PC-9 (cell line): ENCODE measurements at regions not wholly inside any gene's neighbourhood (a gene's known extent, or its start where the extent isn't known, plus 50 kb on each side); places are given as distances from the start of the nearest gene placed in this dataset.

Experiments
- BruUV-seq: library from RNA; stranded (reverse); fragments of 400-500 nt; replicated peaks from 2 replicates; lab custom pipeline; 2021; lab: Mats Ljungman, UMichigan
- CTCF ChIA-PET: fragments of 300-600 bp; sonication (Branson Sonifier 250); formaldehyde crosslinking; loops from one replicate; lab custom pipeline; 2022; ENCODE audit warnings: antibody characterized with exemption; lab: Charles Lee
- POLR2A ChIA-PET: fragments of 300-600 bp; sonication (Branson Sonifier 250); formaldehyde crosslinking; loops from one replicate; lab custom pipeline; 2022; ENCODE audit warnings: antibody characterized with exemption; ENCODE audit not compliant: unreplicated experiment; lab: Charles Lee
- DNase-seq, 2 experiments: peaks; one replicate each; pipeline versions ENCODE4 v3.0.0 to v3.0.0-alpha.2; 2015 to 2022; ENCODE audit warnings: mixed read lengths in 1 of 2
- H2AFZ ChIP-seq: fragments of 200-600 bp; sonication (generic); 2 replicates; pipeline ENCODE4 v1.8.1; 2017; ENCODE audit warnings: antibody characterized with exemption
- H3F3A ChIP-seq: fragments of 200-600 bp; sonication (generic); 2 replicates; pipeline ENCODE4 v1.8.1; 2017; ENCODE audit warnings: antibody characterized with exemption, mild to moderate bottlenecking, low read depth; ENCODE audit not compliant: insufficient read depth
- H3K27ac ChIP-seq: fragments of 200-600 bp; sonication (generic); 2 replicates; pipeline ENCODE4 v1.6.1; 2016; ENCODE audit warnings: mixed run types
- H3K27me3 ChIP-seq: fragments of 200-600 bp; sonication (generic); 2 replicates; pipeline ENCODE4 v1.6.1; 2016; ENCODE audit warnings: low read depth, mixed run types; ENCODE audit not compliant: insufficient read depth
- H3K36me3 ChIP-seq: fragments of 200-600 bp; sonication (generic); 2 replicates; pipeline ENCODE4 v1.6.1; 2016; ENCODE audit warnings: low read depth, mixed run types
- H3K4me1 ChIP-seq: fragments of 200-600 bp; sonication (generic); replicated peaks from 2 replicates; pipeline ENCODE4 v1.6.1; 2016; ENCODE audit warnings: mixed run types; ENCODE audit not compliant: insufficient read depth
- H3K4me2 ChIP-seq: fragments of 200-600 bp; sonication (generic); 2 replicates; pipeline ENCODE4 v1.6.1; 2017; ENCODE audit warnings: mixed run types
- H3K4me3 ChIP-seq: fragments of 200-600 bp; sonication (generic); 2 replicates; pipeline ENCODE4 v1.6.1; 2016; ENCODE audit warnings: mixed run types
- H3K79me2 ChIP-seq: fragments of 200-600 bp; sonication (generic); 2 replicates; pipeline ENCODE4 v1.6.1; 2017; ENCODE audit warnings: low read depth, mixed run types
- H3K9me2 ChIP-seq: fragments of 200-600 bp; sonication (generic); 2 replicates; pipeline ENCODE4 v1.8.1; 2017; ENCODE audit warnings: mild to moderate bottlenecking; ENCODE audit not compliant: insufficient read depth
- H3K9me3 ChIP-seq: fragments of 200-600 bp; sonication (generic); 2 replicates; pipeline ENCODE4 v1.8.1; 2016; ENCODE audit warnings: low read depth; ENCODE audit not compliant: insufficient read depth
- H4K20me1 ChIP-seq: fragments of 200-600 bp; sonication (generic); 2 replicates; pipeline ENCODE4 v1.8.1; 2017; ENCODE audit not compliant: insufficient read depth
- EZH2 ChIP-seq: fragments of 200-600 bp; sonication (generic); IDR thresholded peaks from 2 replicates; pipeline ENCODE4 v1.8.0; 2017; ENCODE audit warnings: antibody characterized with exemption, low read depth
- intact Hi-C: fragments of 100-400 bp; cut with micrococcal nuclease; formaldehyde crosslinking; loops from one replicate; pipeline ENCODE4 v1.10.0; 2022; ENCODE audit not compliant: unreplicated experiment
- TF ChIP-seq, protein P1 (sequence below): fragments of 200-600 bp; sonication (generic); conservative IDR thresholded peaks from 2 replicates; pipeline ENCODE4 v1.6.1; 2017; ENCODE audit warnings: mixed run types, antibody characterized with exemption, mild to moderate bottlenecking, moderate library complexity

DNA sequence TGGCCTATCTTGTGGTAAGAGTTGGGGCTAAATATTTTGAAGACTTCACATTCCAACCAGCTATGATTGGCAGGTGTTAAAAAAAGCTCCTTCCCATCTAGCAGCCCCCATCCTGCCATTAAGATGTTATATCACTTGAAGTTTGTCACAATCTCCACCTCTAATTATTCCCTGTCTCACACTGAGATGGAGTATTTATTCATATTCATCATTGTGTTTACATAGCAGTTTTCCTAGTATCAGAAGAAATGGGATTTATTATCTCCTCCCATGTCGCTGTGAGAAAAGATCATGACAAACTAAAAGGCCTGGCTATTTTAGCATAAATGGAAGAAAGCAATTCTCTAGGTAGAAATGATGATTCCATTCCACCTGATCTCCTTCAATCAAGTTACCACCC lies 653.6 kb downstream of the GABRG2 start:
- H2AFZ ChIP-seq, result no peak overlapping the region
- intact Hi-C loops, result no loop called here
- ChIA-PET POLR2A (no interaction called here), CTCF (no interaction called here)
- no TSS peak for BruUV-seq
- TF ChIP-seq EZH2, result no peak
- TF ChIP-seq, protein P1, sequence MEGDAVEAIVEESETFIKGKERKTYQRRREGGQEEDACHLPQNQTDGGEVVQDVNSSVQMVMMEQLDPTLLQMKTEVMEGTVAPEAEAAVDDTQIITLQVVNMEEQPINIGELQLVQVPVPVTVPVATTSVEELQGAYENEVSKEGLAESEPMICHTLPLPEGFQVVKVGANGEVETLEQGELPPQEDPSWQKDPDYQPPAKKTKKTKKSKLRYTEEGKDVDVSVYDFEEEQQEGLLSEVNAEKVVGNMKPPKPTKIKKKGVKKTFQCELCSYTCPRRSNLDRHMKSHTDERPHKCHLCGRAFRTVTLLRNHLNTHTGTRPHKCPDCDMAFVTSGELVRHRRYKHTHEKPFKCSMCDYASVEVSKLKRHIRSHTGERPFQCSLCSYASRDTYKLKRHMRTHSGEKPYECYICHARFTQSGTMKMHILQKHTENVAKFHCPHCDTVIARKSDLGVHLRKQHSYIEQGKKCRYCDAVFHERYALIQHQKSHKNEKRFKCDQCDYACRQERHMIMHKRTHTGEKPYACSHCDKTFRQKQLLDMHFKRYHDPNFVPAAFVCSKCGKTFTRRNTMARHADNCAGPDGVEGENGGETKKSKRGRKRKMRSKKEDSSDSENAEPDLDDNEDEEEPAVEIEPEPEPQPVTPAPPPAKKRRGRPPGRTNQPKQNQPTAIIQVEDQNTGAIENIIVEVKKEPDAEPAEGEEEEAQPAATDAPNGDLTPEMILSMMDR, result no peak
- no peaks in the 10 kb centered on the region for H3K36me3 ChIP-seq
- H4K20me1 ChIP-seq, result no peaks in the 10 kb centered on the region
- DNase-seq, result no peak
- H3K9me3 ChIP-seq, result no peaks in the 10 kb centered on the region
- H3K79me2 ChIP-seq, result no peaks in the 10 kb centered on the region
- H3K4me2 ChIP-seq, result no peak overlapping the region
- H3K4me3 ChIP-seq, result no peak overlapping the region
- no peak overlapping the region for H3K27ac ChIP-seq
- no peaks in the 10 kb centered on the region for H3F3A ChIP-seq
- no peaks in the 10 kb centered on the region for H3K27me3 ChIP-seq
- no peaks in the 10 kb centered on the region for H3K4me1 ChIP-seq
- no peaks in the 10 kb centered on the region for H3K9me2 ChIP-seq

DNA sequence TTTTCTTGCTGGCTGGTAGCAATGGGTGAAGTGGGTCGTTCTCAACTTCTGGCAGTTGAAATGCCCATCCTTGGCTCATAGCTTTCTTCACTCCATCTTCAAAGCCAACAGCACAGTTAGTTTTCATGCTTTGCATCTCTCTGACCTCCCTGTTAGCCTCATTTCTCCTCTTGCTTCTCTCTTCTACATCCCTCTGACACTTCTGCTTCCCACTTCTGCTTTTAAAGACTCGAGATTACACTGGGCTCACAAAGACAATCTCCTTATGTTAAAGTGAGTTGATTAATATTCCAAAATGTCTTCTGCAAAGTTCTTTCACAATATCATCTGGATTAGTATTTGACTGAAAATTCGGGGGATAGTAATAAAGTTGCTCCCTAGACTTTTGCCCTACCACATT lies 684.8 kb upstream of the CCNG1 start:
- TF ChIP-seq, protein P1, result no peak
- no peak for TF ChIP-seq EZH2
- Histone ChIP-seq H2AFZ (no peak overlapping the region), H3K36me3 (no peaks in the 10 kb centered on the region), H3K27ac (no peak overlapping the region), H3K79me2 (no peaks in the 10 kb centered on the region), H3K4me2 (no peak overlapping the region), H3K4me3 (no peak overlapping the region), H3K9me3 (no peaks in the 10 kb centered on the region), H4K20me1 (no peaks in the 10 kb centered on the region), H3F3A (no peaks in the 10 kb centered on the region), H3K4me1 (no peaks in the 10 kb centered on the region), H3K9me2 (no peaks in the 10 kb centered on the region; the same call in 1 of the 2 replicates), H3K27me3 (no peaks in the 10 kb centered on the region)
- no peak for DNase-seq
- BruUV-seq, result no TSS peak
- intact Hi-C loops, result no loop called here
- CTCF ChIA-PET, result no interaction called here
- POLR2A ChIA-PET, result no interaction called here

- BruUV-seq, result no TSS peak
- Histone ChIP-seq H3K4me2 (no peak overlapping the region), H3K79me2 (no peaks in the 10 kb centered on the region), H3K9me3 (no peaks in the 10 kb centered on the region), H3K9me2 (no peaks in the 10 kb centered on the region; the same call in 1 of the 2 replicates), H4K20me1 (no peaks in the 10 kb centered on the region), H3K36me3 (no peaks in the 10 kb centered on the region), H3K27me3 (no peaks in the 10 kb centered on the region), H2AFZ (no peak overlapping the region), H3F3A (no peaks in the 10 kb centered on the region), H3K4me1 (no peaks in the 10 kb centered on the region), H3K27ac (no peak overlapping the region), H3K4me3 (no peak overlapping the region)
- TF ChIP-seq, protein P1, result no peak
- no peak for TF ChIP-seq EZH2
- intact Hi-C loops, result no loop called here
- CTCF ChIA-PET, result no interaction called here
- POLR2A ChIA-PET, result no interaction called here
- DNase-seq, result no peak
These were observed 675.3 kb upstream of the CCNG1 start for GRCh38 chr5:162762119-162762518.
